HEK293 (cell line): ENCODE measurements at regions not wholly inside any gene's neighbourhood (a gene's known extent, or its start where the extent isn't known, plus 50 kb on each side); places are given as distances from the start of the nearest gene placed in this dataset.
A peak's percentile ranks its signal among the peaks of the same experiment; 100 is the strongest.
"Not testable (repeated sequence)": the region's sequence is repeated elsewhere in the genome, so short reads cannot be mapped to it uniquely, and the experiment has no call there.

Experiments
- CTCF ChIA-PET: fragments of 350-600 bp; formaldehyde crosslinking; extraction: SDS; loops from one replicate; lab custom pipeline; 2021; ENCODE audit warnings: antibody characterized with exemption; lab: Yijun Ruan, JAX
- POLR2A ChIA-PET: fragments of 300-600 bp; formaldehyde crosslinking; extraction: SDS; loops from one replicate; lab custom pipeline; 2020; ENCODE audit warnings: antibody characterized with exemption, inconsistent platforms; lab: Yijun Ruan, JAX
- H3K27ac ChIP-seq: fragments of 200-500 bp; sonication (Bioruptor generic); 2 replicates; pipeline ENCODE4 v1.5.1; 2014; ENCODE audit warnings: low read depth, low read length, control low read depth, inconsistent platforms; ENCODE audit errors: extremely low read depth
- H3K36me3 ChIP-seq, 2 experiments: fragments of 200-500 bp in 1 of 2; sonication (Bioruptor generic) in 1 of 2; 1 replicate in 1 of 2; 2 replicates in 1 of 2; pipeline ENCODE4 v1.5.1; 2014 to 2017; ENCODE audit warnings: inconsistent platforms in 2 of 2, low read length in 2 of 2; ENCODE audit not compliant: control insufficient read depth in 2 of 2, insufficient read depth in 1 of 2
- H3K4me1 ChIP-seq: fragments of 200-500 bp; sonication (Bioruptor generic); 2 replicates; pipeline ENCODE4 v1.5.1; 2014; ENCODE audit warnings: mild to moderate bottlenecking, low read length, inconsistent platforms; ENCODE audit not compliant: control insufficient read depth, insufficient read depth
- H3K4me3 ChIP-seq: 2 replicates; pipeline ENCODE4 v1.5.1; 2011; ENCODE audit warnings: low read depth, mild to moderate bottlenecking, control low read depth, low read length, moderate library complexity
- H3K9me3 ChIP-seq: fragments of 200-500 bp; sonication (Bioruptor generic); 2 replicates; pipeline ENCODE4 v1.5.1; 2014; ENCODE audit warnings: low read depth, low read length, inconsistent platforms; ENCODE audit not compliant: control insufficient read depth, insufficient read depth
- ATF2 ChIP-seq: fragments of 450-650 bp; formaldehyde crosslinking; IDR thresholded peaks from 2 replicates; pipeline ENCODE4 v1.5.1; 2016; ENCODE audit warnings: missing biosample characterization, missing genetic modification characterization, low read depth
- BCL11B ChIP-seq: fragments of 450-650 bp; formaldehyde crosslinking; IDR thresholded peaks from 2 replicates; pipeline ENCODE4 v1.5.1; 2016; ENCODE audit warnings: low read depth, missing biosample characterization, missing genetic modification characterization
- OVOL3 ChIP-seq: fragments of 450-650 bp; formaldehyde crosslinking; IDR thresholded peaks from 2 replicates; pipeline ENCODE4 v1.5.1; 2016; ENCODE audit warnings: missing biosample characterization, missing genetic modification characterization
- SCRT2 ChIP-seq: fragments of 450-650 bp; formaldehyde crosslinking; IDR thresholded peaks from 2 replicates; pipeline ENCODE4 v1.5.1; 2016; ENCODE audit warnings: missing biosample characterization, missing genetic modification characterization
- TSHZ1 ChIP-seq: fragments of 450-650 bp; formaldehyde crosslinking; IDR thresholded peaks from 2 replicates; pipeline ENCODE4 v1.5.1; 2016; ENCODE audit warnings: missing biosample characterization, missing genetic modification characterization, borderline replicate concordance
- ZFHX2 ChIP-seq: fragments of 450-650 bp; formaldehyde crosslinking; conservative IDR thresholded peaks from 2 replicates; pipeline ENCODE4 v1.5.1; 2016; ENCODE audit warnings: missing biosample characterization, missing genetic modification characterization
- ZNF23 ChIP-seq: fragments of 450-650 bp; formaldehyde crosslinking; IDR thresholded peaks from 2 replicates; pipeline ENCODE4 v1.5.1; 2016; ENCODE audit warnings: missing biosample characterization, missing genetic modification characterization, borderline replicate concordance
- ZNF544 ChIP-seq: fragments of 450-650 bp; formaldehyde crosslinking; IDR thresholded peaks from 2 replicates; pipeline ENCODE4 v1.5.0; 2017; ENCODE audit warnings: missing biosample characterization, missing genetic modification characterization
- ZNF600 ChIP-seq: fragments of 450-650 bp; formaldehyde crosslinking; IDR thresholded peaks from 2 replicates; pipeline ENCODE4 v1.5.1; 2016; ENCODE audit warnings: missing biosample characterization, missing genetic modification characterization
- ZNF629 ChIP-seq: fragments of 450-650 bp; formaldehyde crosslinking; IDR thresholded peaks from 2 replicates; pipeline ENCODE4 v1.5.1; 2017; ENCODE audit warnings: missing biosample characterization, missing genetic modification characterization
- ZNF654 ChIP-seq: fragments of 450-650 bp; formaldehyde crosslinking; IDR thresholded peaks from 2 replicates; pipeline ENCODE4 v1.5.1; 2016; ENCODE audit warnings: low read depth, missing biosample characterization, missing genetic modification characterization
- ZNF704 ChIP-seq: fragments of 450-650 bp; formaldehyde crosslinking; IDR thresholded peaks from 2 replicates; pipeline ENCODE4 v1.5.1; 2016; ENCODE audit warnings: missing biosample characterization, missing genetic modification characterization
- ZNF707 ChIP-seq: fragments of 450-650 bp; formaldehyde crosslinking; IDR thresholded peaks from 2 replicates; pipeline ENCODE4 v1.5.1; 2016; ENCODE audit warnings: missing biosample characterization, missing genetic modification characterization
- ZNF843 ChIP-seq: fragments of 450-650 bp; formaldehyde crosslinking; IDR thresholded peaks from 2 replicates; pipeline ENCODE4 v1.5.1; 2016; ENCODE audit warnings: missing biosample characterization, missing genetic modification characterization
- ZSCAN5A ChIP-seq: fragments of 450-650 bp; formaldehyde crosslinking; IDR thresholded peaks from 2 replicates; pipeline ENCODE4 v1.5.1; 2016; ENCODE audit warnings: missing biosample characterization, missing genetic modification characterization

GRCh38 chr14:105632010-105632409, 105.6 kb downstream of the TMEM121 start:
- Histone ChIP-seq H3K4me3 (no peak overlapping the region), H3K9me3 (no peaks in the 10 kb centered on the region), H3K36me3 (no peaks in the 10 kb centered on the region), H3K4me1 (no peaks in the 10 kb centered on the region), H3K27ac (no peak overlapping the region)
- POLR2A ChIA-PET, result no interaction called here
- CTCF ChIA-PET, result no interaction called here
- 0 out of 2 replicates have a peak, but pooled peaks have one; percentile 46 for TF ChIP-seq SCRT2
- no peak for TF ChIP-seq ZNF23

- CTCF ChIA-PET, result interaction anchor here (0.7 kb wide), 1 partner anchor 645 kb away, joined by 3 read pairs; no protein-coding TSS in a partner anchor
- H3K36me3 ChIP-seq, H3K27ac ChIP-seq, POLR2A ChIA-PET, H3K4me3 ChIP-seq, H3K4me1 ChIP-seq, H3K9me3 ChIP-seq: not testable (repeated sequence)
Measured at GRCh38 chr14:105633596-105633995, 107.2 kb downstream of the TMEM121 start.

GRCh38 chr14:105635560-105635959, 109.2 kb downstream of the TMEM121 start:
- Histone ChIP-seq H3K9me3 (no peaks in the 10 kb centered on the region), H3K36me3 (no peaks in the 10 kb centered on the region), H3K4me1 (no peaks in the 10 kb centered on the region), H3K4me3 (no peak overlapping the region), H3K27ac (no peak overlapping the region)
- ChIA-PET CTCF (no interaction called here), POLR2A (no interaction called here)
- no peak for TF ChIP-seq ATF2 (tag by site-specific recombination)
- TF ChIP-seq BCL11B (tag by site-specific recombination), result no peak
- no peak for TF ChIP-seq ZNF544 (tag by site-specific recombination)
- no peak for TF ChIP-seq TSHZ1
- no peak for TF ChIP-seq OVOL3
- no peak for TF ChIP-seq ZSCAN5A (tag by site-specific recombination)
- no peak for TF ChIP-seq ZNF654

GRCh38 chr14:105636021-105636420, 109.6 kb downstream of the TMEM121 start:
- H3K27ac ChIP-seq, H3K4me3 ChIP-seq, CTCF ChIA-PET, H3K4me1 ChIP-seq, POLR2A ChIA-PET, H3K9me3 ChIP-seq, H3K36me3 ChIP-seq: not testable (repeated sequence)

- H3K36me3 ChIP-seq, result no peaks in the 10 kb centered on the region
- H3K9me3 ChIP-seq, result no peaks in the 10 kb centered on the region
- no peaks in the 10 kb centered on the region for H3K4me1 ChIP-seq
- CTCF ChIA-PET, result no interaction called here
- H3K27ac ChIP-seq, result no peak overlapping the region
- no peak overlapping the region for H3K4me3 ChIP-seq
- POLR2A ChIA-PET, result no interaction called here
- no peak for TF ChIP-seq ZNF843 (tag by site-specific recombination)
- TF ChIP-seq ZNF629 (tag by site-specific recombination), result peak; percentile 50
- TF ChIP-seq ZNF600, result 0 out of 2 replicates have a peak, but pooled peaks have one; percentile 19
- TF ChIP-seq ZNF707, result no peak
- 0 out of 2 replicates have a peak, but pooled peaks have one; percentile 4 for TF ChIP-seq ZFHX2 (tag by site-specific recombination)
- TF ChIP-seq ZNF704 (tag by site-specific recombination), result no peak
Measured at GRCh38 chr14:105636935-105637334, 110.6 kb downstream of the TMEM121 start.
